ENCODE measurements at regions not wholly inside any gene's neighbourhood (a gene's known extent, or its start where the extent isn't known, plus 50 kb on each side); places are given as distances from the start of the nearest gene placed in this dataset.

DNA sequence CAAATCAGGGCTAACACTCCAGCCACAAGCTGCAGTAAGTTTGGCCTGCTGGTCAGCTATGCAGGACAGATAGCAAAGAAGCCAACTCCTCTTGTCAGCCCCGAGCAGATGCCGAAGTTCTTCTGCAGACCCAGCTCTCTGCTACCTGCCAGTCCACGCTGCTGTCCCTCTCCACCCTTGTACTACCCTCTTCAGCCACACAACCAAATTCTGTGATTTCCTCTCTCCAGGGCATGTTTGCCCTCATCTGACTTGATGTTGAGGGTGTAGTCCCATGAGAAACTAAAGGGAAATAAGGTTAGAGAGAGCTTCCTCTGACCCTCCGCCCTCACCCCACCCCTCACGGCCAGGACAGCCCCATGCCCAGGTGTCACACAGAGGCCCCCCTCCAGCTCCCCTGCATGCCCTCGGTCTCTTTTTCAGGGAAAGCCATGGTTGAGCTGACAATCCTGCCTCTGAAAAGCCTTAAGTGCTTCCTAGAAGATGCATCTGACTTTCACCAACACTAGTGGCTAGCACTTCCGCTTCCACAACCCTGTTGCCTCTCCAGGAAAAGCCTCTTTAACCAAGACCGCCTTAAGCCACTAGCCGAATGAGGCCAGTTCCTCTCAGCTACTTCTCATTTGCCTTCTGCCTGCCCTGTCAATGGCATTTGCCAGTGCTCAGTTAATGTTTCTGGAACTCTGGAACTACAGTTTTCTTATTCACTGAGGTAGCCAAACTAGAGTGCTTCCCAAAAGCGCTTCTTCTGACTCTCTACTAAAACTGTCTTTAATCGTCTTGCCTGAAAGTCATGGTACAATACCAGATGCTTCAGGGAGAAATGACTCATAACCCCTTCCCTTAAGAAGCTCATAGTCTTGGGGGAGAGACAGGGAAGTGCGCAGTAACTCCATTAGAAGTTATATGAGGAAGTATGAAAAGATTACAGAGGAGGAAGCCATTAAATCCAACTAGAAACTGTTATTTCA is 300.4 kb upstream of the STT3B start:
- no peak for DNase-seq

DNA sequence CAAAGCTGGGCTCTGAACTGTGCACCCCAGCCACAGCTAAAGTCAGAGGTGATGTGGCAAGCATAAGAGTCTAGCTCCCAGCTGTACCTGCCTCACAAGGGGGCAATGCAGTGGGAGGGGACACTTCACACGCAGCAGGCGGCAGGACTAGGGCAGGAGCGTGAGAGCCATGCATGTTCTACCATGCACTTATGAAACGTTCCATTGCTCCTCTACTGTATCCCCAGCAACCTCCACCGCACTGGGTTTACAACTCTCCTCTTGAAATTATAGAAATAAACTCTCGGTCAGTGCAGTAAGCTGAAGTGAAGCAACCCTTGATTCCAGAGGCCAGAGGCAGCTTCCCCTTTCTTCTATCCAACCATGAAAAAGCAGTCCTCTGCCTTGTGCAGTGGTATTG is 298.6 kb upstream of the STT3B start:
- DNase-seq, result no peak

DNA sequence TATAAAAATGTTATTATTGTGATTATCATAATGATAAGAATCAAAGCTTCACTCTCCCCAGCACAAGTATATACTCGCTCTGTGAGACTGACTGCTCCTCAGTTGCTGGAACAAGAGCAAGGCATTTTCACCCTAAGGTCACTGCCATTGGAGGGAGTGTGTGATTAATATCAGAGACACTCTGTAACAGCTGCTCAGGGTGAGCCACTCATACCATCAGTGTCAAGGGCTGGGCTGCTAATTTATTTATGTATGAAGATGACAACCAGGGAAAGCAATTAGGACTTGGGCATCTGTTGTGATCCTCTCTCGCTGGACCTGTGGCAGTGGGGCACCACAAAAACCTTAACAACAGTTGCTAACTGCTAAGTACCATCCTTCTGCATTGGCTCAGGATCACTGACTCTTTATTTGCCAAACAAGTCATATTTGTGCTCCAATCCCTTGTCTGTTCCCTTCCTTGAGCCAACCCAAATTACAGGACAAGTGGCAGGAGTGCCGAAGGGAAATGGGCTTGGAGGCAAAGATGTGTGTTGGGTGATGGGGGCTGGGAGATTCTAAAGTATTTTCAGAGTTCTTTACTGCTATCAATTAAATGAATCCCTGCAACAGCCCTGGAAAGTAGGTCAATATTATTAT is 297.5 kb upstream of the STT3B start:
- DNase-seq, result no peak

DNA sequence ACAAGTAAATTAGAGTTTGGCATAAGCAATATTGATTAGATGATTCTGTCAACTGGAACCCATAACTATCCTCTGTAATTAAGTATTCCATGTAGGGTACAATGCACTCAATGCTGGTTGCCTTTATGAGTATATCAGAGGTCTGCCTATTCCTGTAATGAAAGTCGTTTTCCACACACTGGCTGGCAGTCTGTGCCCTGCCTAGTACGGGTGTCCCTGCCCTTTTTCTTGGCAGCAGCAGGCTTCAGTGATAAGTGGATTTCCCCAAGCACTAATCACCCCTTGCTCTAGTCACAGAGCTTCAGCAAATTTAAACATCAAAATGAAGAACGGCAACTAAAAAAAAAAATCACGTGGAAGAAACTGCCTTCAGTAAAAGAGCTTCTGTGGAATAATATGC is 294.8 kb upstream of the STT3B start:
- DNase-seq, result no peak

DNA sequence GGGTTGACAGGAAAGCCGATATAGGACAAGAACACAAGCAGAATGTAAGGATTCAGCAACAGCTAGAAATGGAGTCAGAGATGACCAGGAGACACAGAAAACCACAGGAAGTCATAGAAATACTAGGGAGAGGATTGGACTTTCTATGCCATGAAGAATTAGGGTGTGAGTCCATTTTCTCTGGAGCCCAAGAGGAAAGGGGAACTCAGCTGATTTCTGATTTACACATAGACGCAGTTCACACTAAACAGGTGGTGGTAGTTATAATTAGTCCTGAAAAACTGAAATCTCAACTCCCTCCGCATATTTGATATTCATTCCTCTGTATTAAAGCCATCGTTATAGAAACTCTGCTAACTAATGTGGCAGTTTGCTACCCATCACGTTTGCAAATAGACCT is 292.7 kb upstream of the STT3B start:
- DNase-seq, result no peak

DNA sequence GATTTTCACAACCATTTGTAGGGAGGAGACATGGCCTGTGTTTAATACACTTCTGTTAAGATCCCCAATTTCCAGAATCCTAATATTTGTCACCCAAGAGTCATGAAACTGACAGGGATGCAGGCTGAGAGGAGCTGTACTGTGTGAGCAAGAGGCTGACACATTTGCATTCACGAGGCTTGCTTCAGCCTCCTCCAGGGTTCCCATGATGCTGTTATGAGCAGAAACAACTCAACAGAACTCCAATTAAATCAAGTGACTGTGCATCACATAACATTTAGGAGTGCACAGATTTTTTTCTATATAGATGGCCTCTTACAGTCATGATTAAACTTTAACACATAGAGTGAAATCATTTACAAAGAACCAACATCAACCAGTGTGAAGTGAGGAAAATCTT is 292.3 kb upstream of the STT3B start:
- no peak for DNase-seq

DNA sequence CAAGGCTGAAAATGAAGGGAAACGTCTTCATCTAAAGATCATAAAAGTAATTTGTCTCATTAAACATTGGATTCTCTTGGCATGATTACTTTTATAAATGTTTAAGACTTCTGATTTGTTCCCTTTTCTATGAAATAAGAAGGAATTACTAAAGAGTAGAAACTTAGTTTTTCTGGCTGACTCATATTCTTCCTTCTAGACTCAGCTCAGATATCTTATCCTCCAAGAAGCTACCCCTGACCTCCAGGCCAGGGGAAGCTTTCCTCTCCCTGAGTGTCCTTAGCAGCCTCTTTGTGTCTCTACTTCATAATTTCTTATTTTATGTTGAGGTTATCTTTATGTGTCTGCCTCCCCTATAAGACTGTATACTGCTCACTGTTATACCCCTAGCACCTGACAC is 291.9 kb upstream of the STT3B start:
- DNase-seq, result no peak

DNA sequence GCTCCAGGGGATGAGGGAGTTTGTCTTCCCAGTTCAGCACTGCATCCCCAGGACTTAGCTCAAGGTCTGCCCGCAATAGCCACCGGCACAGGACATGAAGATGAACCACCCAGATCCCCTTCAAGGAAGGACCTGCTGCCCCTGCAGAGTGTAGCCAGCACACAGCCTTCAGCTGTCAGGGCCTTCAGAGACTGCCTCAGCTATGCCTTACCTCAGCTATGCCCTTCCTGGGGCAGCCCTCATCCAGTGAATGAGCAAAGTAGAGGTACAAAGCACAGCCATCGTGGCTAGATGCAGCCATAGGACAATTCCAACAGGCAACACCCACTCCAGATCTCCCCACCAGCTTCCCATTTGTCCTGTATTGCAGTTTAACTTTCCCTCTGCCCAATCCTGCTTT is 291.2 kb upstream of the STT3B start:
- DNase-seq, result no peak

DNA sequence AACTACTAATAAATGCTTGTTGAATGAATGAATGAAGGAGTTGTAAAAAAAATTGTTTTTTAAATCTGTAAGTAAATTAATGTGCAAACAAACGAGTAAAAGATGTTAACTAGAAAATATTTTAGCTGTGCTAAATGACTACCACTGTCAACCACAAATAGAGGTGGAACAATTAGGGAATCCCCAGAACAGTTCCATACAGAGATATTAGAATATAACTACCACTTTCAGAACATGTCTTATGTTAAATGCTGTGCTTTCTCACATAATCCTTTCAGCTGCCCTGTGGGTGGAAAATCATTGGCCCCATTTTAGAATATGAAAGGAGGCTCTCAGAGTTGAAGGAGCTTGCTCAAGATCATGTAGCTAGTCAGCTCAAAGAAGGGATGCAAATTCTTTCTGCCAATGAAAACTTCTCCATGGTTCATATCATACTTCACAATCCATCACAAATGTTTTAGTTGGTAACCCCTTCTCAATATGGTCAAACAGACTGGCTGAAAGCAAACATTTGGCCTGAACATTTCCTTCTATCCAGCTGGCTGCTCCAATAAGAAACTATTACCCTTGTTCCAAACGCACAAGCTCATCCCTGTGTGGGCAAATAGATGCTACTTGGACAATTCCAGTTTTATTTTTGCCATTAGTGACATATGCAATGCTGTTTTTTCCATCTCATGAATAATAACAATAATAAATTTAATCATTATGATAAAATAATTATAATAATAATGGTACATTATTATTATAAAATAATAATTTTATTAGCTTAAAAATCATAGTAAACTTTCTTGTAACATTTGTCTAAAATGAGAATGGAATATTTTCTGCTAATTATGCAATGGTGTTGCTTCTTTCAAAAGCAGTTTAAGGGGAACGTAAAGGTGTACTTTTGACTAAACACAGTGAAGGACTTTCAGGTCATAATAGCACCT is 290.4 kb upstream of the STT3B start:
- DNase-seq, result no peak

DNA sequence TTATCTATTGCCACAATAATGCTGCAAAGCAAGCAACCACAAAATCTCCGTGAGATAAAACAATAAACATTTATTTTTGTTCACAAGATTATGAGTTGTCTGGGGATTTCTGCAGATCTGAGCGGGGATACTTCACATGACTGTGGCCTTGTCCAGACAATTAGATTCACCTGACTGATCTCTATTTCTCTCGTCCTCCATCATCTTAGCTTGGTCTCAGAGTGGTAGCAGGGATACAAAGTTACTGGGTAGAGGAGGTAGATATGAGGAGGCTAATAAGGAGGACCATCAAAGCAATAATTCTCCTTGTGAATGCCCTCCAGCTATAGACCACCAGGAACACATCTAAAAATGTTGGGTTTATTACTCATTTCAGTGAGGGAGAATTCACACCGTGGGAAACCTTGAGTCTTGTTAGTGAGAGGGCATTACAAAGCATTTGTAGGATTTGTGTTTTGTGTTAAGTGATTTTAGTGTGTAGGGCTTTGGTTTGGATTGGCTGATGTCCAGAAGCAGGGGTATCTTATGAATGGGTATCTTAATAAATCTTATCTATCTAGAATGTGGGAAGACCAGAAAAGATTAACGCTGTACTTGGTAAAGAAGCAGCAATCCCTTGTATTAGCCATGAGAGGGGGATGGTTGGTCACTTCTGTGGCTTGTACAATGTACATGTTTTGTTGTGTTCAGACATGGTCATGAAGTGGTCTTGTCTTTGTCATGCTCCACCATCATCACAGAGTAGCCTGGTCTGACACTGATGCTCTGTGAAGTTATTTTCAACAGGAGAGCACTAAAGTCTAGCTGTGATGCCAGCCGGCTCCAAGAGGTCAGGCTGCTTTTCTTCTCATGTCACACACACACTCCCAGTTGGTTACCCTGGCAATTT is 287.6 kb upstream of the STT3B start:
- DNase-seq, result no peak

DNA sequence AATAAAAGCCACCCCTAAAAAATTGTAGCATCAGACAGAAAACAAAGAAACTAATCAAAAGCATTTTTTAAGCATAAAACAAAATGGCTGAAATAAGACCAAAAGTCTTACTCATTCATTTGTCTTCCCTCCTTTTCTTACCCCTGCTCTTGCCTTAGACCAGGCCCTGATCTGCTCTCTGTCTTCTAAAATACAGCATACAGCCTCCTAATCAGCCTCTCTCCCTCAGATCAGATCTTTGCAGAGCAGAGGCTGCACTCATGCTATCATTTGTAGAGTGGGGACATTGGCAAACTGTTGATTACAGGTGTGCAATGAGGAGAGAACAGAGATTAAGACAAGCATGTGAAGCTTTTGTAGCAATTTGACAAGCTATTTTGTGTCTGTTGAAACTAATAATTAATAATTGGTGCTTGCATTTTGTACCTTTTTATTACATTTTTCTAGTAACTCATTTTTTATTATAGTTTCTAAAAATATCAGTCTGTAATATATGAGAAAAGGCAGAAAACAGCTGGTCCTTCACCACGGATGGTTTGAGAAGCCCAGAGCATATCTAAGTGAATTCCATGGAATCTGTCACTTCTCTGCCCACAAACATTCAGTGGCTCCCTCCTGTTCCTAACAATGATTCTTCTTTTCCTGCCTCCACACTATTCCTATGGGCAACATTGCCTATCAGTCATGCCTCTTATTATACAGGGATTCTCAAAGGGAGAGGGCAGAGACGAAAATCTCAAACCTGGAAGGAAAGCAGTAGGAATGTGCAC is 286.2 kb upstream of the STT3B start:
- no peak for DNase-seq

DNA sequence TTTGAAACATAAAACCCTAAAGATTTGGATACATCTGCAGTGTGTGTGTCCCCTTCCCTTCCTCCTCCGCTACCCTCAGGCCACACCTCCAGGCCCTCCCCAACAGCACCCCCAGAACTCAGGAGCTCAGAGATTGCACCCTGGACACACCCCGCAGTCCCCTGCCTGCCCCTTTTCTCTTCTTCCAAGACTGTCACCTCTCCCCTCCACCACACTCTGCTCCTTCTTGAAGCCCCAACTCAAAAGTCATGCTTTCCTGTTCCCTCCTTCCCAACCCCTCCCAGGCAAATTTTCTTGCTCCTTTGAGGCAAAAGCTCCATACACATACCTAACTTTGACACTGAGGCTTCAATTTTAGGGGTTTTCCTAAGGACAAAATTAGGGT is 285.7 kb upstream of the STT3B start:
- DNase-seq, result no peak

DNA sequence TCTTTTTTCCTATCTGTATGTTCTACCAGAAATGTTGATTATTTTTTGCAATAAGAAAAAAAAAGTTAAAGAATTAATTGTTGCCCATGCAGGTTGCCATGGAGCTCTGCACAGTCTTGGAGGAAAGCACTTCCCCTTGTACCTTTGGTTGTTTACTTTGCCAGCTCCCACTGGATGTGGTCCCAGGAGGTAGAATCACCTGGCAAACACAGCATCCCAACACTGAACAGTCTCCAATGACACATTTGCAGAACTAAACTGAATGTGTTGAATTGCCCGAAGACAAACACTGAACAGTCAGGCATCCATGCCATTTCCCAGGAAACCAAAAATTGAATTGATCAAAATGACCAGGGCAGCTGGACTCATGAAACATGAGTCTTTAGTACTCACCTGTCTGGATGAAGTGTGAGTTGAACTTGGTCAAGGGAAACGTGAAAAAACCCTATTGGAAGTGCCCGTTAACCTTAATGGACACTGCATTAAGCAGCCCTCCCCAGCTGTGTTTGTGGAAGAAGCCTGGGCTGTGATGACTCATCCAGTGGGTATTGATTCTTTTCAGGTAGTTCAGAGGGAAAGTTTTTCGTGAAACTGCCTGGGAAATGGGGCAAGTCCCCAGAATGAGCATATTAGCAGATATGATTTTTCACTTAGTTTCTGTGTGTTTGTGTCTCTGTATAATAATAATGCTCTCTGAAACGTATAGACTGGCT is 284.7 kb upstream of the STT3B start:
- peak; percentile 23 for DNase-seq

DNA sequence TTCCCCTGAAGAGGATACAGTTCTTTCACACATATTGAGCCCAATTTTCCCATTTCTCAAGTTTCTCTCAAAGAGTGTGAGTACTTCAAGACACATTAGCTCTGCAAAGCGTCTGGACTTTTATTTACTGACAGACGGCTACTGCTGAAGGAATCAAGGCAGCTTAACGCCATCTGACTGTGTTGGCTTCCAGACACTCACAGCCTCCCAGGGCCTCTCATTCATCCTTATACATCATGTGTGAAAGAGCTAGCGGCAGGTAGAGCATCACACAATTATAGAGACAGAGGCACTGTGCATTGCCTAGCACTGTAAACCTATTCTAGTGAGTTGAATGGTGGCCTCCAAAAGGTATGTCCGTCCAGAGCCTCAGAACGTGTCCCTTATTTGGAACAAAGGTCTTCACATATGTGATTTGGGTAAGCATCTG is 284.1 kb upstream of the STT3B start:
- no peak for DNase-seq

DNA sequence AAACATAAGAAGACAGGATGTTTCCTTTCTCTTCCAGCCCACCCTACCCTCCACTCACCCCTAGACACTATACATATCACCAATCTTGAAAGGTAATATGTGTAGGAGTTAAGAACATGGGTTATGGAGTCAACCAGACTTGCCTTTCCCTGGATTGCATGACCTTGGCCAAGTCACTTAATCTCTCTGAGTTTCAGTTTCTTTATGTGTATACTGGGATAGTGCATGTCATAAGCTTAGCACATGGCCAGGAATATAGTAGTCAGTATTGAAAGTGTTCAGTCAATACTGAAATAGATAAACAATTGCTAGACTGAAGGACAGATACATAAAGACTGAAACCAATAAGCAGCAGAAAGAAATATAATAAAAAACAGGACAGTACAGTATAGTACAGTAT is 283.2 kb upstream of the STT3B start:
- no peak for DNase-seq

DNA sequence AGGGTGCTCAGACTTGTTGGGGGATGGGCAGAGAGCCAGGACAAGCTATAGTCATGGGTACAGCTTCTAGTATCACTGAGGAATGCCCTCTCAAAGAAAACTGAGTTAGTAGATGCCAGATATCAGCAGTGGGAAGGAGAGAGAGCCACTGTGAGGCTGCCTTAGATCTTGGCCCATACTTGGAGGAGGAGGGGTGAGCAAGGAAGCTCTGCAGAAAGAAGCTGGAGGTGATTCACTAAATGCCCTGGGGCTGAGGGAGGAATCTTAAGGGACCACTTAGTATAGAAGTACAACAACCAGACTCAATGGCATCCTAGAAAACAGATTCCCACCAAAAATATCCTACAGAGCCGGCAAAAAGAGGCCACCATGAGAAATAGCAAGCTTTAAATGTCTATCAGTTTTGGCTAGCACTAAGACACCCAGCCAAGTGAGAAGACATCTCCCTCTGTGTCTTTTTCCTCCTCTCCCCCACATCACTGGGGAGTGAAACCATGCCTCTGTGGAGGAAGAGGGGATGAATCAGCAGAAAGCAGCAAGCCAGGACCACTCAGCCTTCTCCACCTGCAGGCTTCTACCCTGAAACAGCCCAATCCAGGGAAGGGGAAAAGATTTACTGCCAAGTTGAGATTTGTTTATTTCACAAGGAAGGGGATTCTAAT is 282.5 kb upstream of the STT3B start:
- DNase-seq, result no peak

DNA sequence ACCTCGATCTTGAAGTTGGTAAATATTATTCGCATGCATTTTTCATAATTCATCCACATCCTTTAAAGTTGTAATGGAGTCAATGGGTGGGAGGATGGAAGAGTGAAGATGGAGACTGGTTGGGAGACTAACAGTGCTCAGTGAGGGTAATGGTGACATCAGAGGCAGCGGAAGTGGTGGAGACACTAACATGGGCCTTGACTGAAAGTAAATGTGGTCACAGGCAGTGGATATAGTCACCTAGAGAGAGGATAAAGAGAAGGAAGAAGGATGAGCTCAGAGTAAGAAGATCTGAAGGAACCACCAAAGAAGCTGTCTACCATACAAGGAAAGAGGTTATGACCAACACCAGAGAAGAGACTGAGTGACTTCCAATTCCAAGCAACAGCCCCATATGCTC is 281.6 kb upstream of the STT3B start:
- no peak for DNase-seq

DNA sequence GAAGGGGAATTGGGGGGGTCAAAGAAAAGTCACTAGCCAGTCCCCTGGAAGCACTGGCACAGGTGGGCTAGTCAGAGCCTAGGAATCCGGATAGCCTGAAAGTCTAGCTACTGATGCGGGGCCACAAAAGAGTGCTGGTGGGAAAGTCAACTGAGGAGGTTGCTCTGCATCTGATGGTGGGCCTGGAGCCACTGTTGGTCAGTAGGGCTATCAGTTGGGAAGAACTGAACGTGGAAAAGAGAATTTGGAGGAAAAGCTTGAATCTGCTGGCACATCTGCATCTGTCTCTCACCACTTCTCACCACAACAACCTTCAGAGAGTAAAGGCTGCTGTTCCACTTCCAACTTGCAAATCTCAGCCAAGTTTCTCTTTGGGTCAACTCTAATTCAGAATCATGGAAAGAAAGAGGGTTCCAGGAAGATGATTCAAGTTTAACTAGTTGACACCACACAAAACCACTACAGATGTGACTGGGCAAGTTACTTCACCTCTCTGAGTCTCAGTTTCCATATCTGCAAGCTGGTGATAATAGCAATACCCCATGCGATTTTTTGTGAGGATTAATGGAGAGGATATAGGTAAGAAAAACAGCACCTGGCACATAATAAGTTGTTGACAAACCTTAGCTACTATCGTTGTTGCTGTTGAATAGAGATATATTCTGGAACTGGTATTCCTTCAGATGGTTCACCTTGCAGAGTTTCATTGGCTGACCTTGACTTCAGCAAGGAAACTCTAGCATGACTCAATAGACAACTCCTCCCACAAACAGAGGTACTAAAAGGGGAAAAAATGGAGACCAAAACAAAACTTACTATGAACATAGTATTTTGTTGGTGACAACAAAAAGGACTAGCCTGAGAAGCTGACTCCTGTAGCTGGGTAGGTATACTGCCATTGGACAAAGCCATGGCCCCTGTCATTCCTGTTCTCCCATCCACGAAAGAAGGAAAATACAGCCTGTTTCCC is 280.2 kb upstream of the STT3B start:
- no peak for DNase-seq

DNA sequence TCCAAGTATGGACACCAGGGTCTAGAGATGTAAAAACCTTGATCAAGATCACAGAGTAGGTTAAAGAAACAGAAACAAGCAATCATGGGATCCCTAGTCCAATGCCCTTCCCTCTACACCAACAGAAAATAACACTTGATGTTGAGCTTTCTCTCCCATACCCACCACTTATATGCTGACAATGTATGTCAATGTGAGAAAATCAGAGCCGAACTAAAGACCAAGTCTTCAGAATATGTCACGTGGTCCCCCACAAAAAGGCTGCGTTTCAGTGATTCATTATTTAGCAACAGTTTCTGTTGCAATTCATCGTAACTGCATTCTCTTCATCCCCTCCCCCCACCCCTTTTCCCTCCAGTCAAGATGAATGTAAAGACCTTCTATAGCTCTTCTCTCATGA is 278.9 kb upstream of the STT3B start:
- no peak for DNase-seq
